BJ (cell line): ENCODE measurements at regions not wholly inside any gene's neighbourhood (a gene's known extent, or its start where the extent isn't known, plus 50 kb on each side); places are given as distances from the start of the nearest gene placed in this dataset.
"Not testable (repeated sequence)": the region's sequence is repeated elsewhere in the genome, so short reads cannot be mapped to it uniquely, and the experiment has no call there.

ENCODE experiments used
- CTCF ChIA-PET: fragments of 350-600 bp; formaldehyde crosslinking; extraction: SDS; loops from one replicate; lab custom pipeline; 2021; ENCODE audit warnings: antibody characterized with exemption, inconsistent platforms; lab: Yijun Ruan, JAX
- POLR2A ChIA-PET: fragments of 300-600 bp; sonication (Branson Sonifier 250); formaldehyde crosslinking; extraction: SDS; loops from one replicate; lab custom pipeline; 2021; ENCODE audit warnings: antibody characterized with exemption; lab: Charles Lee
- DNase-seq: peaks from one replicate; pipeline ENCODE4 v3.0.0-alpha.2; 2011; ENCODE audit warnings: low read depth
- H3K27me3 ChIP-seq: 2 replicates; pipeline ENCODE4 v1.6.0; 2011; ENCODE audit warnings: low read length; ENCODE audit not compliant: control insufficient read depth, insufficient read depth
- H3K36me3 ChIP-seq: 2 replicates; pipeline ENCODE4 v1.5.1; 2011; ENCODE audit warnings: low read length; ENCODE audit not compliant: control insufficient read depth, insufficient read depth
- H3K4me3 ChIP-seq: 2 replicates; pipeline ENCODE4 v1.5.1; 2011; ENCODE audit warnings: low read depth, mild to moderate bottlenecking, control low read depth, low read length
- TF ChIP-seq, protein P1 (sequence below): IDR thresholded peaks from 2 replicates; pipeline ENCODE4 v1.5.1; 2011; ENCODE audit warnings: low read depth, mild to moderate bottlenecking, control low read depth, inconsistent platforms, low read length, moderate library complexity; ENCODE audit not compliant: insufficient read depth

DNA sequence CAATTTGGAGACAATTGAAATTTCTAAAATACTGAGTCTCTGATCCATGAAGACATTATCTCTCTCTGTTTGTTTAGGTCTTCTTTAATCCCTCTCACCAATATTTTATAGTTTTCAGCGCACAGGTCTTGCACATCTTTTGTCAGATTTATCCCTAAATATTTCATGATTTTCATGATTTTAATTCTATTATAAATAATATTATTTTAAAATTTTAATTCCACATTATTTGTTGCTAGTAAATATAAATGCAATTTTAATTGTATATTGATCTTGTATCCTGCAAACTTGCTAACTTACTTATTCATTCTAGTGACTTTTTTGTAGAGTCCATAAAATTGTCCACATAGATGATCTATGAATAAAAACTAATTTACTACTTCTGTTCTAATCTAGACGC, 112.6 kb upstream of the TNPO1 start:
- no peak for DNase-seq
- no peak overlapping the region for H3K4me3 ChIP-seq
- POLR2A ChIA-PET, result no interaction called here
- CTCF ChIA-PET, result no interaction called here
- TF ChIP-seq, protein P1, sequence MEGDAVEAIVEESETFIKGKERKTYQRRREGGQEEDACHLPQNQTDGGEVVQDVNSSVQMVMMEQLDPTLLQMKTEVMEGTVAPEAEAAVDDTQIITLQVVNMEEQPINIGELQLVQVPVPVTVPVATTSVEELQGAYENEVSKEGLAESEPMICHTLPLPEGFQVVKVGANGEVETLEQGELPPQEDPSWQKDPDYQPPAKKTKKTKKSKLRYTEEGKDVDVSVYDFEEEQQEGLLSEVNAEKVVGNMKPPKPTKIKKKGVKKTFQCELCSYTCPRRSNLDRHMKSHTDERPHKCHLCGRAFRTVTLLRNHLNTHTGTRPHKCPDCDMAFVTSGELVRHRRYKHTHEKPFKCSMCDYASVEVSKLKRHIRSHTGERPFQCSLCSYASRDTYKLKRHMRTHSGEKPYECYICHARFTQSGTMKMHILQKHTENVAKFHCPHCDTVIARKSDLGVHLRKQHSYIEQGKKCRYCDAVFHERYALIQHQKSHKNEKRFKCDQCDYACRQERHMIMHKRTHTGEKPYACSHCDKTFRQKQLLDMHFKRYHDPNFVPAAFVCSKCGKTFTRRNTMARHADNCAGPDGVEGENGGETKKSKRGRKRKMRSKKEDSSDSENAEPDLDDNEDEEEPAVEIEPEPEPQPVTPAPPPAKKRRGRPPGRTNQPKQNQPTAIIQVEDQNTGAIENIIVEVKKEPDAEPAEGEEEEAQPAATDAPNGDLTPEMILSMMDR, result no peak
- peaks cover 5% of the 10 kb centered on the region; the same call in 1 of the 2 replicates for H3K27me3 ChIP-seq
- H3K36me3 ChIP-seq, result no peaks in the 10 kb centered on the region

DNA sequence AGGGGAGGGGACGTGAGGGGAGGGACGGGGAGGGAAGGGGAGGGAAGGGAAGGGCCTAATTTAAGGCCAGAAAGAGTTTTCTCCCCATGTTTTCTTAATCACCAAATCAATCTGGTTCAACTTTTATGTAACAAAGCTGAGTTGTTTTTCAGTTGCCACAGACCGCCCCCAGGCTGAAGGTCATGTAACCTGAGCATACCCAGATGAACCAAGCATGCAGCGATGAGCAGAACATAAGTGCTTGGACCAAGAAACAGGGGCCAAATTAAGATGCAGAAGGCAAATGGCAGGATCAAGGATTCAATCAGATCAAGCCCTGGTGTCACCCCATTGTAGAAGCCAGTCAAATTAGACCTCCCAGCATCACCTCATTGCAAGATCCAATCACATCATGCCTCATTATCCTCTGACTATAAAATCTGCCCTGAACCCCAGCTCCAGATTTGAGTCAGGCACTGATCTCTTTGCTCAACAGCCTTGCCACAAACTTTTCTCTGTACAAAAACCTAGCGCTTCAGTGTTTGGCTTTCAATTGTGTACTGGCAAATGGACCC, 113.5 kb upstream of the TNPO1 start:
- POLR2A ChIA-PET, result no interaction called here
- no peak for DNase-seq
- Histone ChIP-seq H3K27me3 (peaks cover 2% of the 10 kb centered on the region; the same call in 1 of the 2 replicates), H3K4me3 (no peak overlapping the region), H3K36me3 (no peaks in the 10 kb centered on the region)
- CTCF ChIA-PET, result no interaction called here
- TF ChIP-seq, protein P1, result no peak

DNA sequence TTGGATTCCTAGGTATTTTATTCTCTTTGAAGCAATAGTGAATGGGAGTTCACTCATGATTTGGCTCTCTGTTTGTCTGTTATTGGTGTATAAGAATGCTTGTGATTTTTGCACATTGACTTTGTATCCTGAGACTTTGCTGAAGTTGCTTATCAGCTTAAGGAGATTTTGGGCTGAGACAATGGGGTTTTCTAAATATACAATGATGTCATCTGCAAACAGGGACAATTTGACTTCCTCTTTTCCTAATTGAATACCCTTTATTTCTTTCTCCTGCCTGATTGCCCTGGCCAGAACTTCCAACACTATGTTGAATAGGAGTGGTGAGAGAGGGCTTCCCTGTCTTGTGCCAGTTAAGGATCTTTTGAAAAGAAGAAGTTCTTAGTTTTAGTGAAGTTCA, 114.4 kb upstream of the TNPO1 start:
- POLR2A ChIA-PET, H3K36me3 ChIP-seq, H3K27me3 ChIP-seq, DNase-seq, H3K4me3 ChIP-seq: not testable (repeated sequence)
- CTCF ChIA-PET, result interaction anchor here (1.2 kb wide), 1 partner anchor 13 kb away, joined by 4 read pairs; no protein-coding TSS in a partner anchor

DNA sequence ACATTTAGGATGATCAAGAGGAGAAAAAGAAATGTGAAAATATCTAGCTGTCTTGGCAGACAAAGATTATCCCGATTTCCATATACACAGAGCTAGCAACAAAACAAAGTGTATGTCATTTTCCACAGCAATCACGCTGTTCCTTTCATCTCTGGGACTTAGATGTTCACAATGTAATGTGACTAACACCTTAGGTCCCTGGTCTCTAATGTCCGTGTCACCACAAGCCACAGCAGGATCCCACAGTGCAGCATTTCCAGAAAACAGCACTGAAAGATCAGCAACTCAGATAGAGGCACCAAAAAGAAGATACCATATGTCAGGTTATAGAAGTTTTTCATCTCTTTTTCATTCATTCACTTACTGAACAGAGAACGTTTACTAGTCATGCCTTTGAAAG, 118.0 kb upstream of the TNPO1 start:
- TF ChIP-seq, protein P1, result no peak
- no peak for DNase-seq
- ChIA-PET POLR2A (no interaction called here), CTCF (no interaction called here)
- Histone ChIP-seq H3K27me3 (peaks cover 2% of the 10 kb centered on the region), H3K4me3 (no peak overlapping the region), H3K36me3 (no peaks in the 10 kb centered on the region)

DNA sequence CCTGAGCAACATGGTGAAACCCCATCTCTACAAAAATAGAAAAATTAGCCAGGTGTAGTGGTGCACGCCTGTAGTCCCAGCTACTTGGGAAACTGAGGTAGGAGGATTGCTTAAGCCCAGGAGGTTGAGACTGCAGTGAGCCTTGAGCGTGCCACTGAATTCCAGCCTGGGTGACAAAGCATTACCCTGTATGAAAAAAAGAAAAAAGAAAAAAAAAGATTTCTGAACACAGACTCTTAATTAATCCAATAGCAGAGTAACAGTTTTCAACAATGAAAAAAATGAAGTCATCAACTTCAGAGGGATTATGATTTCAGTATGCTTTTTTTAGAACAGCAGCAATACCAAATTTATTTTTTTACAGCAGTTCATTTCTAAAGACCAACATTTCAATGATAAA, 118.8 kb upstream of the TNPO1 start:
- no peak for DNase-seq
- ChIA-PET CTCF (no interaction called here), POLR2A (no interaction called here)
- Histone ChIP-seq H3K4me3 (no peak overlapping the region), H3K36me3 (no peaks in the 10 kb centered on the region), H3K27me3 (peaks cover 3% of the 10 kb centered on the region; the same call in 1 of the 2 replicates)
- TF ChIP-seq, protein P1, result no peak

DNA sequence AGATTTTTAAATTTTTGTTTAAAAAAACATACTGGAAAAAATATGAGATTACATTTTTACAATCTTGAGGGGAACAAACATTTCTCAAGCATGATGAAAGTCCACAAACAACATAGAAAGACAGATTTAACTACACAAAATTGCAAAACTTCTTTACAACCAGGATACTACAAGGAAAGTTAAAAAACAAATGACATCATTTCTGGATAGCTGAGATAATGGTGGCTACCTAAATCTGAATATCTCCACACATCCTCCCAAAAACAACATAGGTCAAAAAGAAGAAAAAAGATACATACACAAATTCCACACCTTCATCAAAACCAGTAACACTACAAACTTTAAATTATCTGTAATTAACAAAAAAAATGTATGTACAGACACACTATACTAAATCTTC, 120.8 kb upstream of the TNPO1 start:
- Histone ChIP-seq H3K36me3 (no peaks in the 10 kb centered on the region), H3K4me3 (no peak overlapping the region), H3K27me3 (peaks cover 6% of the 10 kb centered on the region)
- ChIA-PET POLR2A (no interaction called here), CTCF (interaction anchor here (1.0 to 1.3 kb wide), 2 partner anchors 12 to 20 kb away, joined by 3 read pairs; no protein-coding TSS in a partner anchor)
- TF ChIP-seq, protein P1, result no peak
- DNase-seq, result no peak
